ENCODE measurements at regions not wholly inside any gene's neighbourhood (a gene's known extent, or its start where the extent isn't known, plus 50 kb on each side); places are given as distances from the start of the nearest gene placed in this dataset.

- no peaks in the 10 kb centered on the region for H3K9me3 ChIP-seq (ENCODE audit: low read depth)
- in situ Hi-C loops (cut with MboI) = no loop called here
- no peaks in the 10 kb centered on the region for H3K27me3 ChIP-seq (replicated peaks; ENCODE audit: insufficient read depth)
- no peaks in the 10 kb centered on the region for H3K36me3 ChIP-seq (ENCODE audit: low read depth)
- H3K4me1 ChIP-seq (ENCODE audit: insufficient read depth) = no peaks in the 10 kb centered on the region
- no peaks in the 10 kb centered on the region for H3F3A ChIP-seq (ENCODE audit: insufficient read depth)
- no peak overlapping the region for H3K9ac ChIP-seq
- no peak overlapping the region for H3K27ac ChIP-seq
- no peaks in the 10 kb centered on the region for H3K79me2 ChIP-seq (ENCODE audit: insufficient read depth)
- WGBS, 2 experiments (ENCODE audit: low coverage in 1 of 2, low lambda C conversion rate in 2 of 2, missing lambda C conversion rate in 2 of 2) = 0% methylated on average over 1 of the region's 1 CpG
- TF ChIP-seq EZH2phosphoT487 (IDR thresholded peaks at IDR 0.05; ENCODE audit: insufficient read depth, low read depth) (no peak), EZH2 (IDR thresholded peaks at IDR 0.05; ENCODE audit: insufficient read depth, poor library complexity, severe bottlenecking) (no peak)
- H3K4me2 ChIP-seq (ENCODE audit: unreplicated experiment) = no peak overlapping the region
- no peaks in the 10 kb centered on the region for H3K9me2 ChIP-seq (ENCODE audit: insufficient read depth)
- H2AFZ ChIP-seq = no peak overlapping the region
- H3K4me3 ChIP-seq = no peak overlapping the region
- DNase-seq = no peak
- no peaks in the 10 kb centered on the region for H4K20me1 ChIP-seq (ENCODE audit: insufficient read depth)
Measured at GRCh38 chr6:98137391-98137790, 697.0 kb upstream of the POU3F2 start.

- Histone ChIP-seq H3K27me3 (replicated peaks; ENCODE audit: insufficient read depth) (no peaks in the 10 kb centered on the region), H3K27ac (no peak overlapping the region), H3K9me3 (ENCODE audit: low read depth) (no peaks in the 10 kb centered on the region), H3K36me3 (ENCODE audit: low read depth) (no peaks in the 10 kb centered on the region), H3K9me2 (ENCODE audit: insufficient read depth) (no peaks in the 10 kb centered on the region), H3K4me3 (no peak overlapping the region), H3F3A (ENCODE audit: insufficient read depth) (no peaks in the 10 kb centered on the region), H3K4me2 (ENCODE audit: unreplicated experiment) (no peak overlapping the region), H2AFZ (no peak overlapping the region), H3K79me2 (ENCODE audit: insufficient read depth) (no peaks in the 10 kb centered on the region), H3K9ac (no peak overlapping the region), H3K4me1 (ENCODE audit: insufficient read depth) (no peaks in the 10 kb centered on the region), H4K20me1 (ENCODE audit: insufficient read depth) (no peaks in the 10 kb centered on the region)
- in situ Hi-C loops (cut with MboI) = no loop called here
- 32 to 38% methylated on average over 6 of the region's 6 CpGs for WGBS, 2 experiments (ENCODE audit: low coverage in 1 of 2, low lambda C conversion rate in 2 of 2, missing lambda C conversion rate in 2 of 2)
- TF ChIP-seq EZH2 (IDR thresholded peaks at IDR 0.05; ENCODE audit: insufficient read depth, poor library complexity, severe bottlenecking) = no peak
- no peak for TF ChIP-seq EZH2phosphoT487 (IDR thresholded peaks at IDR 0.05; ENCODE audit: insufficient read depth, low read depth)
- DNase-seq = no peak
Measured at GRCh38 chr6:98142839-98143238, 691.5 kb upstream of the POU3F2 start.

GRCh38 chr6:98146656-98147055 lies 687.7 kb upstream of the POU3F2 start:
- 10 to 11% methylated on average over 1 of the region's 1 CpG for WGBS, 2 experiments (ENCODE audit: low coverage in 1 of 2, low lambda C conversion rate in 2 of 2, missing lambda C conversion rate in 2 of 2)
- no peak for DNase-seq

DNA sequence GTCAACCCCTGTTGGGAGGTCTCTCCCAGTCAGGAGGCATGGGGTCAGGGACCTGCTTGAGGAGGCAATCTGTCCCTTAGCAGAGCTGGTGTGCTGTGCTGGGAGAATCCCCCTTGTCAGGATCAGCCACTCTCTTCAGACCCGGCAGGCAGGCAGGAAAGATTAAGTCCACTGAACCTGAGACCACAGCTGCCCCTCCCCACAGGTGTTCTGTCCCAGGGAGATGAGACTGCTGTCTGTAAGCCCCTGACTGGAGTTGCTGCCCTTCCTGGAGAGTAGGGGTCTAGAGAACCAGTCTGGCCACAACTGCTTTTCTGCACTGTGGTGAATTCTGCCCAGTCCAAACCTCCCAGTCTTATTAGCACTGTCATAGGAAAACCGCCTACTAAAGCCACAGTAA lies 677.8 kb upstream of the POU3F2 start:
- Histone ChIP-seq H3K27me3 (replicated peaks; ENCODE audit: insufficient read depth) (no peaks in the 10 kb centered on the region), H3K36me3 (ENCODE audit: low read depth) (no peaks in the 10 kb centered on the region), H4K20me1 (ENCODE audit: insufficient read depth) (no peaks in the 10 kb centered on the region), H3K9ac (no peak overlapping the region), H3F3A (ENCODE audit: insufficient read depth) (no peaks in the 10 kb centered on the region), H3K4me2 (ENCODE audit: unreplicated experiment) (no peak overlapping the region), H3K9me3 (ENCODE audit: low read depth) (peaks cover 4% of the 10 kb centered on the region), H3K27ac (no peak overlapping the region), H2AFZ (no peak overlapping the region), H3K79me2 (ENCODE audit: insufficient read depth) (no peaks in the 10 kb centered on the region), H3K4me1 (ENCODE audit: insufficient read depth) (no peaks in the 10 kb centered on the region), H3K9me2 (ENCODE audit: insufficient read depth) (no peaks in the 10 kb centered on the region), H3K4me3 (no peak overlapping the region)
- WGBS, 2 experiments (ENCODE audit: low coverage in 1 of 2, low lambda C conversion rate in 2 of 2, missing lambda C conversion rate in 2 of 2) = 21 to 34% methylated on average over 2 of the region's 2 CpGs
- TF ChIP-seq EZH2phosphoT487 (IDR thresholded peaks at IDR 0.05; ENCODE audit: insufficient read depth, low read depth) (no peak), EZH2 (IDR thresholded peaks at IDR 0.05; ENCODE audit: insufficient read depth, poor library complexity, severe bottlenecking) (no peak)
- in situ Hi-C loops (cut with MboI) = no loop called here
- DNase-seq = no peak

More at GRCh38 chr6:98146656-98147055, 687.7 kb upstream of the POU3F2 start:
- Histone ChIP-seq H3K4me3 (no peak overlapping the region), H3K36me3 (ENCODE audit: low read depth) (no peaks in the 10 kb centered on the region), H3F3A (ENCODE audit: insufficient read depth) (no peaks in the 10 kb centered on the region), H3K27ac (no peak overlapping the region), H2AFZ (no peak overlapping the region), H4K20me1 (ENCODE audit: insufficient read depth) (no peaks in the 10 kb centered on the region), H3K79me2 (ENCODE audit: insufficient read depth) (no peaks in the 10 kb centered on the region), H3K27me3 (replicated peaks; ENCODE audit: insufficient read depth) (no peaks in the 10 kb centered on the region), H3K4me1 (ENCODE audit: insufficient read depth) (no peaks in the 10 kb centered on the region), H3K9ac (no peak overlapping the region), H3K9me3 (ENCODE audit: low read depth) (no peaks in the 10 kb centered on the region), H3K9me2 (ENCODE audit: insufficient read depth) (no peaks in the 10 kb centered on the region), H3K4me2 (ENCODE audit: unreplicated experiment) (no peak overlapping the region)
- in situ Hi-C loops (cut with MboI) = no loop called here
- TF ChIP-seq EZH2phosphoT487 (IDR thresholded peaks at IDR 0.05; ENCODE audit: insufficient read depth, low read depth) = no peak
- TF ChIP-seq EZH2 (IDR thresholded peaks at IDR 0.05; ENCODE audit: insufficient read depth, poor library complexity, severe bottlenecking) = no peak

DNA sequence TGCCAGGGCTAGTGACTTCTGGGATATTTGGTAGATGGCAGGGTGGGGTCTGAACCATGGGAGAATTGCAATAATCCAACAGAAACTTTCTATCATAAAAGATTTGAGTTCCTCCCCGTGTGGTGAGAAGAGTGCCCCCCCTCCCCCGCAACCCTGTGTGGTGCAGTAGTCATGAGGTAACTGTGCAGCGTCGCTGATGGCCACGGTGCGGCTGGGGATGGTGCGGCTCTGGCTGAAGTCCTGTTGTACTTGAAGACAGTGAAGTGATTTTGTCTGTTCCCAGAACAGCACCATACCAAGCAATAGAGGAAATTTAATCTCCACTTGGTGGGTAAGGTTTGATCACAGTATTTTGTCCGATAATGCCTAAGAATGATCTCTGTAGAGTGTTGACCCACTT lies 654.8 kb upstream of the POU3F2 start:
- Histone ChIP-seq H3K4me3 (no peak overlapping the region), H3K4me2 (ENCODE audit: unreplicated experiment) (no peak overlapping the region), H3F3A (ENCODE audit: insufficient read depth) (no peaks in the 10 kb centered on the region), H3K36me3 (ENCODE audit: low read depth) (no peaks in the 10 kb centered on the region), H3K27me3 (replicated peaks; ENCODE audit: insufficient read depth) (no peaks in the 10 kb centered on the region), H3K79me2 (ENCODE audit: insufficient read depth) (no peaks in the 10 kb centered on the region), H3K9me2 (ENCODE audit: insufficient read depth) (no peaks in the 10 kb centered on the region), H3K4me1 (ENCODE audit: insufficient read depth) (no peaks in the 10 kb centered on the region), H2AFZ (no peak overlapping the region), H3K9ac (no peak overlapping the region), H4K20me1 (ENCODE audit: insufficient read depth) (no peaks in the 10 kb centered on the region), H3K27ac (no peak overlapping the region), H3K9me3 (ENCODE audit: low read depth) (no peaks in the 10 kb centered on the region)
- no peak for TF ChIP-seq EZH2 (IDR thresholded peaks at IDR 0.05; ENCODE audit: insufficient read depth, poor library complexity, severe bottlenecking)
- no peak for TF ChIP-seq EZH2phosphoT487 (IDR thresholded peaks at IDR 0.05; ENCODE audit: insufficient read depth, low read depth)
- 59 to 64% methylated on average over 8 of the region's 8 CpGs for WGBS, 2 experiments (ENCODE audit: low coverage in 1 of 2, low lambda C conversion rate in 2 of 2, missing lambda C conversion rate in 2 of 2)
- no peak for DNase-seq
- in situ Hi-C loops (cut with MboI) = no loop called here

All from GM23248 (cell line).